ENCODE measurements at regions not wholly inside any gene's neighbourhood (a gene's known extent, or its start where the extent isn't known, plus 50 kb on each side); places are given as distances from the start of the nearest gene placed in this dataset.

GRCh38 chr12:128052331-128052730, 214.6 kb upstream of the TMEM132C start:
- no peak for TF ChIP-seq CTCF (conservative IDR thresholded peaks at IDR 0.05; ENCODE audit: low read depth, low read length)
- DNase-seq (ENCODE audit: low read depth), result no peak
- no peak overlapping the region for H3K4me3 ChIP-seq (ENCODE audit: low read depth, low read length)

GRCh38 chr12:128052777-128053176, 214.2 kb upstream of the TMEM132C start:
- no peak overlapping the region for H3K4me3 ChIP-seq (ENCODE audit: low read depth, low read length)
- TF ChIP-seq CTCF (conservative IDR thresholded peaks at IDR 0.05; ENCODE audit: low read depth, low read length), result no peak
- DNase-seq (ENCODE audit: low read depth), result no peak

- DNase-seq (ENCODE audit: low read depth), result no peak
- no peak overlapping the region for H3K4me3 ChIP-seq (ENCODE audit: low read depth, low read length)
- no peak for TF ChIP-seq CTCF (conservative IDR thresholded peaks at IDR 0.05; ENCODE audit: low read depth, low read length)
Observed at GRCh38 chr12:128055567-128055966, 211.4 kb upstream of the TMEM132C start.

GRCh38 chr12:128056136-128056801, 210.7 kb upstream of the TMEM132C start:
- DNase-seq (ENCODE audit: low read depth), result no peak

GRCh38 chr12:128057586-128057985, 209.4 kb upstream of the TMEM132C start:
- H3K4me3 ChIP-seq (ENCODE audit: low read depth, low read length), result no peak overlapping the region
- no peak for TF ChIP-seq CTCF (conservative IDR thresholded peaks at IDR 0.05; ENCODE audit: low read depth, low read length)
- no peak for DNase-seq (ENCODE audit: low read depth)

More at GRCh38 chr12:128056136-128056801, 210.7 kb upstream of the TMEM132C start:
- H3K4me3 ChIP-seq (ENCODE audit: low read depth, low read length), result no peak overlapping the region
- TF ChIP-seq CTCF (conservative IDR thresholded peaks at IDR 0.05; ENCODE audit: low read depth, low read length), result no peak

GRCh38 chr12:128059621-128060370, 207.2 kb upstream of the TMEM132C start:
- no peak for TF ChIP-seq CTCF (conservative IDR thresholded peaks at IDR 0.05; ENCODE audit: low read depth, low read length)
- H3K4me3 ChIP-seq (ENCODE audit: low read depth, low read length), result no peak overlapping the region
- DNase-seq (ENCODE audit: low read depth), result no peak
